GM23338 (cell line): ENCODE measurements at regions not wholly inside any gene's neighbourhood (a gene's known extent, or its start where the extent isn't known, plus 50 kb on each side); places are given as distances from the start of the nearest gene placed in this dataset.

Source experiments
- ATAC-seq: fragments of 200-7000 bp; cut with Tn5 transposase; 3 replicates; pipeline ENCODE4 v1.9.1; 2020
- DNase-seq: peaks from one replicate; pipeline ENCODE4 v3.0.0-alpha.2; 2015; ENCODE audit warnings: low spot score
- H2AFZ ChIP-seq: fragments of 200-600 bp; sonication (generic); 2 replicates; pipeline ENCODE4 v1.8.0; 2016; ENCODE audit warnings: antibody characterized with exemption, mild to moderate bottlenecking, moderate library complexity
- H3F3A ChIP-seq: fragments of 200-600 bp; sonication (generic); replicated peaks from 2 replicates; pipeline ENCODE4 v1.8.0; 2017; ENCODE audit warnings: antibody characterized with exemption, mixed run types, low read depth
- H3K27ac ChIP-seq: fragments of 200-600 bp; sonication (generic); 2 replicates; pipeline ENCODE4 v1.6.1; 2016; ENCODE audit warnings: low read depth
- H3K27me3 ChIP-seq: fragments of 200-600 bp; sonication (generic); 2 replicates; pipeline ENCODE4 v1.8.0; 2016; ENCODE audit warnings: mild to moderate bottlenecking, mixed run types, moderate library complexity; ENCODE audit not compliant: insufficient read depth
- H3K36me3 ChIP-seq: fragments of 200-600 bp; sonication (generic); 2 replicates; pipeline ENCODE4 v1.8.0; 2016; ENCODE audit warnings: mild to moderate bottlenecking; ENCODE audit not compliant: insufficient read depth
- H3K4me1 ChIP-seq: fragments of 200-600 bp; sonication (generic); 2 replicates; pipeline ENCODE4 v1.8.0; 2016; ENCODE audit warnings: mild to moderate bottlenecking, moderate library complexity; ENCODE audit not compliant: insufficient read depth
- H3K4me2 ChIP-seq: fragments of 200-600 bp; sonication (generic); 2 replicates; pipeline ENCODE4 v1.7.1; 2017; ENCODE audit warnings: mixed run types
- H3K4me3 ChIP-seq: fragments of 200-600 bp; sonication (generic); 2 replicates; pipeline ENCODE4 v1.6.1; 2016; ENCODE audit warnings: mixed run types
- H3K79me2 ChIP-seq: fragments of 200-600 bp; sonication (generic); replicated peaks from 2 replicates; pipeline ENCODE4 v1.8.0; 2017; ENCODE audit warnings: mild to moderate bottlenecking; ENCODE audit not compliant: insufficient read depth
- H3K9me2 ChIP-seq: fragments of 200-600 bp; sonication (generic); 2 replicates; pipeline ENCODE4 v1.8.0; 2017; ENCODE audit not compliant: insufficient read depth
- H4K20me1 ChIP-seq: fragments of 200-600 bp; sonication (generic); replicated peaks from 2 replicates; pipeline ENCODE4 v1.8.0; 2017; ENCODE audit warnings: mild to moderate bottlenecking; ENCODE audit not compliant: insufficient read depth
- H3K27ac Mint-ChIP-seq: 2 replicates; pipeline ENCODE4 v1.8.0; 2020; ENCODE audit warnings: inconsistent platforms, mild to moderate bottlenecking, moderate library complexity, mixed read lengths
- H3K27me3 Mint-ChIP-seq: 3 replicates; pipeline ENCODE4 v1.8.0; 2022; ENCODE audit warnings: low read depth, mild to moderate bottlenecking, moderate library complexity, mixed read lengths, inconsistent platforms; ENCODE audit not compliant: insufficient read depth, poor library complexity
- H3K36me3 Mint-ChIP-seq: 3 replicates; pipeline ENCODE4 v1.8.0; 2021; ENCODE audit warnings: low read depth, mild to moderate bottlenecking, inconsistent platforms, moderate library complexity, mixed read lengths
- H3K4me1 Mint-ChIP-seq: 3 replicates; pipeline ENCODE4 v1.8.0; 2020; ENCODE audit warnings: mild to moderate bottlenecking, inconsistent platforms, mixed read lengths
- H3K4me3 Mint-ChIP-seq: 3 replicates; pipeline ENCODE4 v1.8.0; 2021; ENCODE audit warnings: moderate library complexity, mild to moderate bottlenecking, inconsistent platforms, mixed read lengths
- H3K9me3 Mint-ChIP-seq: 3 replicates; pipeline ENCODE4 v1.8.0; 2020; ENCODE audit warnings: moderate library complexity, mild to moderate bottlenecking, inconsistent platforms, mixed read lengths
- CREB1 ChIP-seq: fragments of 250-450 bp; sonication (Bioruptor Pico); IDR thresholded peaks from 2 replicates; pipeline ENCODE4 v1.5.0; 2020; ENCODE audit warnings: low read depth, mild to moderate bottlenecking, moderate library complexity
- CTCF ChIP-seq, 2 experiments: fragments of 200-600 bp in 1 of 2; sonication (generic) in 1 of 2; conservative IDR thresholded peaks; 2 replicates each; pipeline versions ENCODE4 v1.5.1 to v1.6.1; 2016 to 2017; ENCODE audit warnings: antibody characterized with exemption in 2 of 2, low read depth in 2 of 2, mild to moderate bottlenecking in 2 of 2, moderate library complexity in 1 of 2
- ETS1 ChIP-seq: IDR thresholded peaks from 2 replicates; pipeline ENCODE4 v1.6.1; 2016; ENCODE audit warnings: antibody characterized with exemption
- EZH2 ChIP-seq: fragments of 200-600 bp; sonication (generic); IDR thresholded peaks from one replicate; pipeline ENCODE4 v1.8.0; 2017; ENCODE audit warnings: antibody characterized with exemption, mild to moderate bottlenecking, low read depth; ENCODE audit not compliant: unreplicated experiment
- JUNB ChIP-seq: IDR thresholded peaks from one replicate; pipeline ENCODE4 v1.6.1; 2016; ENCODE audit warnings: antibody characterized with exemption; ENCODE audit not compliant: unreplicated experiment
- NANOG ChIP-seq: IDR thresholded peaks from 2 replicates; pipeline ENCODE4 v1.6.1; 2016; ENCODE audit warnings: antibody characterized with exemption, borderline replicate concordance
- POLR2AphosphoS5 ChIP-seq: IDR thresholded peaks from 2 replicates; pipeline ENCODE4 v1.6.1; 2016; ENCODE audit warnings: antibody characterized with exemption, low read depth
- REST ChIP-seq: IDR thresholded peaks from one replicate; pipeline ENCODE4 v1.6.1; 2018; ENCODE audit warnings: antibody characterized with exemption; ENCODE audit not compliant: unreplicated experiment
- STAT1 ChIP-seq: IDR thresholded peaks from one replicate; pipeline ENCODE4 v1.6.1; 2016; ENCODE audit warnings: antibody characterized with exemption; ENCODE audit not compliant: unreplicated experiment
- ZNF114 ChIP-seq: fragments of 250-450 bp; sonication (Bioruptor Pico); IDR thresholded peaks from 2 replicates; pipeline ENCODE4 v1.5.0; 2020; ENCODE audit warnings: mild to moderate bottlenecking, moderate library complexity
- ZNF331 ChIP-seq: fragments of 250-450 bp; sonication (Bioruptor Pico); IDR thresholded peaks from 2 replicates; pipeline ENCODE4 v1.5.0; 2020; ENCODE audit warnings: low read depth, mild to moderate bottlenecking, moderate library complexity
- ZNF462 ChIP-seq: fragments of 250-450 bp; sonication (Bioruptor Pico); IDR thresholded peaks from 2 replicates; pipeline ENCODE4 v1.5.0; 2020; ENCODE audit warnings: mild to moderate bottlenecking, moderate library complexity

GRCh38 chr5:105821800-105822199 lies 1848.9 kb downstream of the EFNA5 start:
- H3K27me3 ChIP-seq: no peaks in the 10 kb centered on the region
- H3K9me2 ChIP-seq: no peaks in the 10 kb centered on the region
- H3K4me3 Mint-ChIP-seq: no peak overlapping the region
- no peak overlapping the region for H3K27ac Mint-ChIP-seq
- H3K79me2 ChIP-seq: no peaks in the 10 kb centered on the region
- H3K4me3 ChIP-seq: no peak overlapping the region
- no peak overlapping the region for H3K27ac ChIP-seq
- DNase-seq (no peak), ATAC-seq (no peak)
- no peak for TF ChIP-seq ZNF114
- no peak for TF ChIP-seq CREB1 (CRISPR knock-in tag)
- no peak for TF ChIP-seq JUNB
- no peak for TF ChIP-seq ZNF462 (CRISPR knock-in tag)
- TF ChIP-seq ZNF331 (CRISPR knock-in tag): no peak
- no peak for TF ChIP-seq POLR2AphosphoS5
- TF ChIP-seq NANOG: no peak
- no peak for TF ChIP-seq STAT1
- TF ChIP-seq REST: no peak
- TF ChIP-seq EZH2: no peak
- TF ChIP-seq CTCF (conservative IDR thresholded peaks at IDR 0.05; ENCODE audit: low read depth in 2 of 2): no peak
- no peak for TF ChIP-seq ETS1
- no peaks in the 10 kb centered on the region for H3K4me1 ChIP-seq
- no peaks in the 10 kb centered on the region for H4K20me1 ChIP-seq
- no peaks in the 10 kb centered on the region for H3K36me3 ChIP-seq
- no peak overlapping the region for H3K4me2 ChIP-seq
- H3F3A ChIP-seq: no peaks in the 10 kb centered on the region
- no peaks in the 10 kb centered on the region for H3K36me3 Mint-ChIP-seq
- no peaks in the 10 kb centered on the region for H3K9me3 Mint-ChIP-seq
- no peaks in the 10 kb centered on the region; the same call in 2 of the 3 replicates for H3K4me1 Mint-ChIP-seq
- H3K27me3 Mint-ChIP-seq: no peaks in the 10 kb centered on the region
- peak overlapping the region; percentile 49; the same call in 1 of the 2 replicates for H2AFZ ChIP-seq
